SK-N-SH (cell line): ENCODE measurements at regions not wholly inside any gene's neighbourhood (a gene's known extent, or its start where the extent isn't known, plus 50 kb on each side); places are given as distances from the start of the nearest gene placed in this dataset.

Source experiments
- CTCF ChIA-PET: fragments of 300-600, 350-600 bp; formaldehyde crosslinking; extraction: SDS; loops from one replicate; lab custom pipeline; 2021; lab: Yijun Ruan, JAX
- POLR2A ChIA-PET: fragments of 350-600 bp; sonication (Branson Sonifier 250); formaldehyde crosslinking; extraction: SDS; loops from one replicate; lab custom pipeline; 2020; ENCODE audit warnings: antibody characterized with exemption, inconsistent platforms; lab: Yijun Ruan, JAX
- DNase-seq: peaks from one replicate; pipeline ENCODE4 v3.0.0; 2012
- H2AFZ ChIP-seq: fragments of 200-600 bp; sonication (generic); 2 replicates; pipeline ENCODE4 v1.8.1; 2016; ENCODE audit warnings: antibody characterized with exemption, mild to moderate bottlenecking, low read depth
- H3F3A ChIP-seq: fragments of 200-600 bp; sonication (generic); replicated peaks from 2 replicates; pipeline ENCODE3; 2016; ENCODE audit warnings: antibody characterized with exemption, mild to moderate bottlenecking; ENCODE audit not compliant: insufficient read depth
- H3K27ac ChIP-seq, 2 experiments: fragments of 200-500 bp in 1 of 2; fragments of 200-600 bp in 1 of 2; sonication (Bioruptor generic) in 1 of 2; sonication (generic), shearing (Covaris generic) in 1 of 2; 2 replicates each; pipeline versions ENCODE4 v1.5.1 to v1.6.1; 2014 to 2016; ENCODE audit warnings: low read depth in 2 of 2, inconsistent platforms in 1 of 2, low read length in 1 of 2, mild to moderate bottlenecking in 1 of 2, mixed read lengths in 1 of 2
- H3K27me3 ChIP-seq: fragments of 200-600 bp; sonication (generic), shearing (Covaris generic); 2 replicates; pipeline ENCODE4 v1.6.1; 2016; ENCODE audit warnings: mixed run types; ENCODE audit not compliant: insufficient read depth
- H3K36me3 ChIP-seq, 2 experiments: fragments of 200-500 bp in 1 of 2; fragments of 200-600 bp in 1 of 2; sonication (Bioruptor generic) in 1 of 2; sonication (generic) in 1 of 2; replicated peaks in 1 of 2; 2 replicates each; pipeline versions ENCODE3 to v1.5.1; 2014 to 2016; ENCODE audit warnings: low read length in 1 of 2, mild to moderate bottlenecking in 1 of 2; ENCODE audit not compliant: insufficient read depth in 2 of 2, control insufficient read depth in 1 of 2
- H3K4me1 ChIP-seq, 2 experiments: fragments of 200-500 bp in 1 of 2; fragments of 200-600 bp in 1 of 2; sonication (Bioruptor generic) in 1 of 2; sonication (generic), shearing (Covaris generic) in 1 of 2; 2 replicates each; pipeline versions ENCODE4 v1.5.1 to v1.6.1; 2014 to 2016; ENCODE audit warnings: low read depth in 1 of 2, low read length in 1 of 2, mixed run types in 1 of 2; ENCODE audit not compliant: insufficient read depth in 2 of 2, control insufficient read depth in 1 of 2
- H3K4me2 ChIP-seq: fragments of 200-600 bp; sonication (generic), shearing (Covaris generic); 2 replicates; pipeline ENCODE4 v1.6.1; 2017; ENCODE audit warnings: mixed run types
- H3K4me3 ChIP-seq, 2 experiments: fragments of 200-500 bp in 1 of 2; fragments of 200-600 bp in 1 of 2; sonication (Bioruptor generic) in 1 of 2; sonication (generic), shearing (Covaris generic) in 1 of 2; 2 replicates each; pipeline versions ENCODE4 v1.5.1 to v1.8.1; 2014 to 2016; ENCODE audit warnings: low read depth in 2 of 2, inconsistent platforms in 1 of 2, low read length in 1 of 2, mild to moderate bottlenecking in 1 of 2, mixed read lengths in 1 of 2, moderate library complexity in 1 of 2
- H3K79me2 ChIP-seq: fragments of 200-600 bp; sonication (generic); 2 replicates; pipeline ENCODE4 v1.8.1; 2017; ENCODE audit warnings: mild to moderate bottlenecking; ENCODE audit not compliant: insufficient read depth
- H3K9ac ChIP-seq: fragments of 200-600 bp; sonication (generic); 2 replicates; pipeline ENCODE4 v1.6.1; 2017; ENCODE audit warnings: mixed run types
- H3K9me2 ChIP-seq: fragments of 200-600 bp; sonication (generic); 2 replicates; pipeline ENCODE4 v1.6.1; 2017; ENCODE audit warnings: mixed run types
- H3K9me3 ChIP-seq: fragments of 200-600 bp; sonication (generic); 2 replicates; pipeline ENCODE4 v1.6.1; 2017; ENCODE audit warnings: mixed run types, mild to moderate bottlenecking, moderate library complexity
- H4K20me1 ChIP-seq: fragments of 200-600 bp; sonication (generic); 2 replicates; pipeline ENCODE4 v1.6.1; 2017; ENCODE audit warnings: mild to moderate bottlenecking, mixed run types; ENCODE audit not compliant: insufficient read depth
- CHD2 ChIP-seq: fragments of 150-350 bp; IDR thresholded peaks from 2 replicates; pipeline ENCODE4 v1.6.1; 2018; ENCODE audit warnings: low read length; ENCODE audit not compliant: partially characterized antibody
- FOXM1 ChIP-seq: IDR thresholded peaks from 2 replicates; pipeline ENCODE4 v1.4.0; 2012; ENCODE audit warnings: low read depth, mild to moderate bottlenecking
- IRF3 ChIP-seq: fragments of 150-350 bp; IDR thresholded peaks from 2 replicates; pipeline ENCODE4 v1.6.1; 2016; ENCODE audit warnings: mild to moderate bottlenecking, low read depth, low read length
- NFIC ChIP-seq: IDR thresholded peaks from 2 replicates; pipeline ENCODE4 v1.4.0; 2012; ENCODE audit warnings: borderline replicate concordance
- NRF1 ChIP-seq: IDR thresholded peaks from 2 replicates; pipeline ENCODE4 v1.6.1; 2012; ENCODE audit warnings: low read depth, mild to moderate bottlenecking, low read length
- PBX3 ChIP-seq: IDR thresholded peaks from 2 replicates; pipeline ENCODE4; 2012
- RFX5 ChIP-seq: IDR thresholded peaks from 2 replicates; pipeline ENCODE4 v1.6.1; 2012; ENCODE audit warnings: mild to moderate bottlenecking, improper control_type of control experiment, low read length
- RXRA ChIP-seq: IDR thresholded peaks from 2 replicates; pipeline ENCODE4 v1.4.0; 2012; ENCODE audit warnings: low read depth, mild to moderate bottlenecking, borderline replicate concordance
- SIN3A ChIP-seq: IDR thresholded peaks from 2 replicates; pipeline ENCODE4 v1.6.1; 2012; ENCODE audit warnings: low read depth, mild to moderate bottlenecking, low read length, moderate library complexity, borderline replicate concordance
- SMC3 ChIP-seq: IDR thresholded peaks from 2 replicates; pipeline ENCODE4 v1.6.1; 2012; ENCODE audit warnings: low read depth, low read length, improper control_type of control experiment
- TEAD4 ChIP-seq: IDR thresholded peaks from 2 replicates; pipeline ENCODE4 v1.4.0; 2012; ENCODE audit warnings: mild to moderate bottlenecking, borderline replicate concordance; ENCODE audit not compliant: insufficient read depth
- USF1 ChIP-seq: IDR thresholded peaks from 2 replicates; pipeline ENCODE4 v1.4.0; 2012; ENCODE audit warnings: low read depth, borderline replicate concordance
- WGBS: methylation state at CpG from one replicate; pipeline ENCODE4 v1.1.6; 2017; ENCODE audit warnings: low lambda C conversion rate; 5-methylcytosine and 5-hydroxymethylcytosine counted together

GRCh38 chr3:124201226-124201625 lies 209.3 kb upstream of the ROPN1 start:
- POLR2A ChIA-PET: no interaction called here

GRCh38 chr3:124201786-124202185 lies 209.9 kb upstream of the ROPN1 start:
- 50% methylated on average over 2 of the region's 2 CpGs for WGBS
- CTCF ChIA-PET: interaction anchor here (0.6 to 1.6 kb wide), 4 partner anchors 16 to 1347 kb away, joined by 3 to 5 read pairs (median 4); no protein-coding TSS in a partner anchor

More at GRCh38 chr3:124201226-124201625, 209.3 kb upstream of the ROPN1 start:
- Histone ChIP-seq H3K9me3 (no peaks in the 10 kb centered on the region), H3K9me2 (no peaks in the 10 kb centered on the region), H3K27ac (peak overlapping the region in 1 of 2 experiments; percentile 78; a peak in 2 of 4 replicates), H3K27me3 (no peaks in the 10 kb centered on the region), H3K79me2 (no peaks in the 10 kb centered on the region), H3K4me3 (no peak overlapping the region), H3K9ac (no peak overlapping the region), H2AFZ (no peak overlapping the region), H3K36me3 (no peaks in the 10 kb centered on the region), H4K20me1 (no peaks in the 10 kb centered on the region), H3K4me2 (no peak overlapping the region), H3F3A (no peaks in the 10 kb centered on the region), H3K4me1 (peaks cover 0 to 50% of the 10 kb centered on the region in 2 experiments; a peak in 2 of 4 replicates)
- WGBS: 92% methylated on average over 3 of the region's 3 CpGs
- TF ChIP-seq IRF3: no peak
- CTCF ChIA-PET: interaction anchor here (0.6 to 1.6 kb wide), 6 partner anchors 10 to 1348 kb away, joined by 3 to 5 read pairs (median 4); partner anchors contain the start of gene KALRN
- DNase-seq: no peak

GRCh38 chr3:124202754-124203153 lies 210.8 kb upstream of the ROPN1 start:
- CTCF ChIA-PET: interaction anchor here (0.8 to 2.1 kb wide), 6 partner anchors 12 to 265 kb away, joined by 3 to 7 read pairs (median 4); no protein-coding TSS in a partner anchor
- TF ChIP-seq RFX5 (no peak), RXRA (no peak), PBX3 (no peak), USF1 (no peak), FOXM1 (no peak), SMC3 (no peak), NRF1 (no peak), NFIC (no peak), IRF3 (no peak), TEAD4 (no peak)

More at GRCh38 chr3:124201786-124202185, 209.9 kb upstream of the ROPN1 start:
- Histone ChIP-seq H2AFZ (no peak overlapping the region), H4K20me1 (no peaks in the 10 kb centered on the region), H3K27ac (peak overlapping the region in 1 of 2 experiments; percentile 78; a peak in 2 of 4 replicates), H3K4me2 (no peak overlapping the region), H3K4me1 (peaks cover 0 to 50% of the 10 kb centered on the region in 2 experiments; a peak in 2 of 4 replicates), H3K9me3 (no peaks in the 10 kb centered on the region), H3K36me3 (no peaks in the 10 kb centered on the region), H3K4me3 (no peak overlapping the region), H3K27me3 (no peaks in the 10 kb centered on the region), H3K9me2 (no peaks in the 10 kb centered on the region), H3K79me2 (no peaks in the 10 kb centered on the region), H3K9ac (no peak overlapping the region), H3F3A (no peaks in the 10 kb centered on the region)
- POLR2A ChIA-PET: interaction anchor here (0.7 to 1.7 kb wide), 4 partner anchors 20 to 169 kb away, joined by 3 to 5 read pairs (median 4); partner anchors contain the start of gene KALRN
- TF ChIP-seq IRF3 (no peak), SMC3 (no peak), NFIC (no peak), SIN3A (no peak), CHD2 (no peak), FOXM1 (no peak)
- DNase-seq: peak; percentile 42

More at GRCh38 chr3:124202754-124203153, 210.8 kb upstream of the ROPN1 start:
- H3K4me2 ChIP-seq: no peak overlapping the region
- H3K27me3 ChIP-seq: no peaks in the 10 kb centered on the region
- no peaks in the 10 kb centered on the region for H4K20me1 ChIP-seq
- POLR2A ChIA-PET: interaction anchor here (1.1 to 1.7 kb wide), 2 partner anchors 28 to 170 kb away, joined by 5 read pairs; partner anchors contain the start of gene KALRN
- DNase-seq: peak; percentile 41
- no peak overlapping the region for H3K9ac ChIP-seq
- WGBS: 60% methylated on average over 4 of the region's 4 CpGs
- H3F3A ChIP-seq: no peaks in the 10 kb centered on the region
- H2AFZ ChIP-seq: no peak overlapping the region
- H3K4me1 ChIP-seq: peaks cover 0 to 54% of the 10 kb centered on the region in 2 experiments; a peak in 2 of 4 replicates
- H3K9me3 ChIP-seq: no peaks in the 10 kb centered on the region
- H3K9me2 ChIP-seq: no peaks in the 10 kb centered on the region
- H3K4me3 ChIP-seq: no peak overlapping the region
- no peaks in the 10 kb centered on the region for H3K79me2 ChIP-seq
- no peaks in the 10 kb centered on the region for H3K36me3 ChIP-seq
- peak overlapping the region in 1 of 2 experiments; percentile 78; a peak in 2 of 4 replicates for H3K27ac ChIP-seq
